MM.1S (cell line): ENCODE measurements at regions not wholly inside any gene's neighbourhood (a gene's known extent, or its start where the extent isn't known, plus 50 kb on each side); places are given as distances from the start of the nearest gene placed in this dataset.

Experiments used
- DNase-seq: peaks from one replicate; pipeline ENCODE4 v3.0.0-alpha.2; 2015
- H2AFZ ChIP-seq: fragments of 300-600 bp; sonication (generic); 2 replicates; pipeline ENCODE4 v1.6.0; 2016; ENCODE audit warnings: antibody characterized with exemption, low read length
- H3F3A ChIP-seq: fragments of 300-600 bp; sonication (generic); 2 replicates; pipeline ENCODE4 v1.6.1; 2016; ENCODE audit warnings: mild to moderate bottlenecking, antibody characterized with exemption, low read length, moderate library complexity, mixed read lengths; ENCODE audit not compliant: insufficient read depth
- H3K27ac ChIP-seq: fragments of 300-600 bp; sonication (generic); 2 replicates; pipeline ENCODE4 v1.5.1; 2016; ENCODE audit warnings: mild to moderate bottlenecking, low read length
- H3K27me3 ChIP-seq: fragments of 300-600 bp; sonication (generic); replicated peaks from 2 replicates; pipeline ENCODE4 v1.6.0; 2016; ENCODE audit warnings: low read length; ENCODE audit not compliant: insufficient read depth
- H3K36me3 ChIP-seq: fragments of 300-600 bp; sonication (generic); replicated peaks from 2 replicates; pipeline ENCODE4 v1.6.1; 2016; ENCODE audit warnings: mild to moderate bottlenecking, low read length, mixed read lengths; ENCODE audit not compliant: insufficient read depth
- H3K4me1 ChIP-seq: fragments of 300-600 bp; sonication (generic); 2 replicates; pipeline ENCODE4 v1.6.1; 2016; ENCODE audit warnings: low read length, mixed read lengths
- H3K4me2 ChIP-seq: fragments of 300-600 bp; sonication (generic); 2 replicates; pipeline ENCODE4 v1.6.0; 2016; ENCODE audit warnings: low read depth, low read length
- H3K4me3 ChIP-seq: fragments of 300-600 bp; sonication (generic); 2 replicates; pipeline ENCODE4 v1.5.1; 2016; ENCODE audit warnings: low read length, mixed read lengths
- H3K79me2 ChIP-seq: fragments of 300-600 bp; sonication (generic); 2 replicates; pipeline ENCODE4 v1.6.1; 2016; ENCODE audit warnings: mixed run types, low read length, mixed read lengths
- H3K9ac ChIP-seq: fragments of 300-600 bp; sonication (generic); 2 replicates; pipeline ENCODE4 v1.6.1; 2016; ENCODE audit warnings: low read length, mixed read lengths
- H3K9me2 ChIP-seq: fragments of 300-600 bp; sonication (generic); replicated peaks from 2 replicates; pipeline ENCODE4 v1.6.1; 2016; ENCODE audit warnings: mild to moderate bottlenecking, low read length, mixed read lengths; ENCODE audit not compliant: insufficient read depth
- H3K9me3 ChIP-seq: fragments of 300-600 bp; sonication (generic); replicated peaks from 2 replicates; pipeline ENCODE4 v1.6.1; 2016; ENCODE audit warnings: mild to moderate bottlenecking, low read length, mixed read lengths; ENCODE audit not compliant: insufficient read depth
- H4K20me1 ChIP-seq: fragments of 300-600 bp; sonication (generic); 2 replicates; pipeline ENCODE4 v1.6.1; 2016; ENCODE audit warnings: mild to moderate bottlenecking, low read length, moderate library complexity, mixed read lengths; ENCODE audit not compliant: insufficient read depth
- EZH2 ChIP-seq: fragments of 300-600 bp; sonication (generic); optimal IDR thresholded peaks from 2 replicates; pipeline ENCODE3; 2017; ENCODE audit warnings: low read depth, mild to moderate bottlenecking, antibody characterized with exemption, low read length, mixed read lengths
- EZH2phosphoT487 ChIP-seq: fragments of 300-600 bp; sonication (generic); IDR thresholded peaks from 2 replicates; pipeline ENCODE4 v1.6.1; 2018; ENCODE audit warnings: antibody characterized with exemption, low read length
- TF ChIP-seq, protein P1 (sequence below): fragments of 300-600 bp; sonication (generic); IDR thresholded peaks from 2 replicates; pipeline ENCODE4 v1.5.1; 2016; ENCODE audit warnings: antibody characterized with exemption, low read length, mixed read lengths

DNA sequence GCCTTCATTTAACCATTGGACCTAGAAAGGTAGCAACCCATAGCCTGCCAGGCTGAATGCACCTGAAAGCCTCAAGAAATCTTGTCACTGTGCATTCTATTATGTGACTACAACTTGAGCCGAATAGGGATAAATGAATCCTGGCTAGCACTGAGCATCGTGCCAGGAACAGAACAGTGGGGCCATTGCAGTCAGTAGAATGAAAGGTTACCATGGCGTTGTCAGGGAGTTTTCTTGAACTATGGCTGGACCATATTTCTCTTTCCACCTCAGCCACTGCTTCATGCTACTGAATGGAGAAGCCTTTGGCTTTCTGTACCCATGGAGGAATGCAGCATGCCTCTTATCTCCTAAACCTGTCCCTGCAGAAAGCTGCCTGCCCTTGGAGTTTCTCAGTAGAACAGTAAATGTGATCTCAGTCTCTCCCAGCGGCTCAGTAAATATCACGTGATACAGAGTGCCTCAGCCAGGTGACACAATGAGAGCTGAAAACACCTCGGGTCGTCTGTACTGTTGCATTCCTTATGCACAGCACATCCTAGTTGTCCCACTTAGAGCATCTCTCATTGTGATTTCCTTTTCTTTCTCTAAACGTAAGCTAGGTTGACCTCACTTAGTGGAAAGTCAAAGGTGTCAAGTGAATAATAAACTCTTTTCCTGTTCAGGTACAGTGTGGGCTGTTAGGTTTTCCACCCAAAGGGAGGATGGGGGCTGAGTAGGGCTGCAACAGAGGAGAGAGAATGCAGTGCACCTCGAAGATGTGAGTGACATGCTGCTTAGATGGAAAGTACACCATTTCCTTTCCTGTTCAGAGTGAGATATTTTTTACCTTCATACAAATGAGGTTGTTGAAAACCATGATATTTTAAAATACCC lies 115.3 kb downstream of the MACIR start:
- Histone ChIP-seq H3K9ac (no peak overlapping the region), H3K4me2 (no peak overlapping the region), H3F3A (no peaks in the 10 kb centered on the region), H3K9me3 (no peaks in the 10 kb centered on the region), H3K4me3 (no peak overlapping the region), H3K27me3 (no peaks in the 10 kb centered on the region), H3K79me2 (no peaks in the 10 kb centered on the region), H3K4me1 (peaks cover 3% of the 10 kb centered on the region), H2AFZ (no peak overlapping the region), H4K20me1 (no peaks in the 10 kb centered on the region), H3K27ac (no peak overlapping the region), H3K36me3 (no peaks in the 10 kb centered on the region), H3K9me2 (no peaks in the 10 kb centered on the region)
- DNase-seq: no peak
- TF ChIP-seq, protein P1, sequence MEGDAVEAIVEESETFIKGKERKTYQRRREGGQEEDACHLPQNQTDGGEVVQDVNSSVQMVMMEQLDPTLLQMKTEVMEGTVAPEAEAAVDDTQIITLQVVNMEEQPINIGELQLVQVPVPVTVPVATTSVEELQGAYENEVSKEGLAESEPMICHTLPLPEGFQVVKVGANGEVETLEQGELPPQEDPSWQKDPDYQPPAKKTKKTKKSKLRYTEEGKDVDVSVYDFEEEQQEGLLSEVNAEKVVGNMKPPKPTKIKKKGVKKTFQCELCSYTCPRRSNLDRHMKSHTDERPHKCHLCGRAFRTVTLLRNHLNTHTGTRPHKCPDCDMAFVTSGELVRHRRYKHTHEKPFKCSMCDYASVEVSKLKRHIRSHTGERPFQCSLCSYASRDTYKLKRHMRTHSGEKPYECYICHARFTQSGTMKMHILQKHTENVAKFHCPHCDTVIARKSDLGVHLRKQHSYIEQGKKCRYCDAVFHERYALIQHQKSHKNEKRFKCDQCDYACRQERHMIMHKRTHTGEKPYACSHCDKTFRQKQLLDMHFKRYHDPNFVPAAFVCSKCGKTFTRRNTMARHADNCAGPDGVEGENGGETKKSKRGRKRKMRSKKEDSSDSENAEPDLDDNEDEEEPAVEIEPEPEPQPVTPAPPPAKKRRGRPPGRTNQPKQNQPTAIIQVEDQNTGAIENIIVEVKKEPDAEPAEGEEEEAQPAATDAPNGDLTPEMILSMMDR: no peak
- TF ChIP-seq EZH2phosphoT487 (no peak), EZH2 (no peak)

DNA sequence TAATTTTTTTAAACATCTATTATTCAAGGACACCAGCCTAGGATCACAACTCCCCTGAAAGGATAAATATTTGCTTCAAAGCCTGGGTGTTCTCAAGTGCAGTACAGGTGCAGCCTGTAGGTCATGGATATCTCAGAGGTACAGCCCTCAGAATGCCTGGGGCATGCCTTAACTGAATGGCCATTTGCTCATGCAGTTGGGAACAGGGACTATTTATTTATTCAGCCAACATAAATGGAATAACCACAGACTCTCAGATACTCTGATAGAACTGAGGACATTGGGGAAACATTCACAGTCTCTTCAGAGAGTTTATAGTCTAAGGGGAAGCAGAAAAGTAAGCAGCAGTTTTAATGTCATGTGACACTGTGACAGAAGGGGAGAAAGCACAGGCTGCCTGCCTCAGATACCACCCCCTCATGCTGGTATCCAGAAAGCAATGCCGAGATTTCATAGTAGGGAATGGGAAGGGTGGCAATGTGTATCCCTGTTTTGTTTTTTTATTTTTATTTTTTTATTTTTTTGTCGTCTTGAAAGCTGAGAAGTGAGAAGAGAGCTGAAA lies 112.6 kb downstream of the MACIR start:
- DNase-seq: no peak
- Histone ChIP-seq H3K4me1 (no peaks in the 10 kb centered on the region), H3K27me3 (no peaks in the 10 kb centered on the region), H3K36me3 (no peaks in the 10 kb centered on the region), H3K9me2 (no peaks in the 10 kb centered on the region), H3K4me3 (no peak overlapping the region), H2AFZ (no peak overlapping the region), H3K4me2 (no peak overlapping the region), H3K79me2 (no peaks in the 10 kb centered on the region), H4K20me1 (no peaks in the 10 kb centered on the region), H3K9me3 (no peaks in the 10 kb centered on the region), H3F3A (no peaks in the 10 kb centered on the region), H3K27ac (no peak overlapping the region), H3K9ac (no peak overlapping the region)
- TF ChIP-seq EZH2 (no peak), EZH2phosphoT487 (no peak)
- TF ChIP-seq, protein P1: no peak

DNA sequence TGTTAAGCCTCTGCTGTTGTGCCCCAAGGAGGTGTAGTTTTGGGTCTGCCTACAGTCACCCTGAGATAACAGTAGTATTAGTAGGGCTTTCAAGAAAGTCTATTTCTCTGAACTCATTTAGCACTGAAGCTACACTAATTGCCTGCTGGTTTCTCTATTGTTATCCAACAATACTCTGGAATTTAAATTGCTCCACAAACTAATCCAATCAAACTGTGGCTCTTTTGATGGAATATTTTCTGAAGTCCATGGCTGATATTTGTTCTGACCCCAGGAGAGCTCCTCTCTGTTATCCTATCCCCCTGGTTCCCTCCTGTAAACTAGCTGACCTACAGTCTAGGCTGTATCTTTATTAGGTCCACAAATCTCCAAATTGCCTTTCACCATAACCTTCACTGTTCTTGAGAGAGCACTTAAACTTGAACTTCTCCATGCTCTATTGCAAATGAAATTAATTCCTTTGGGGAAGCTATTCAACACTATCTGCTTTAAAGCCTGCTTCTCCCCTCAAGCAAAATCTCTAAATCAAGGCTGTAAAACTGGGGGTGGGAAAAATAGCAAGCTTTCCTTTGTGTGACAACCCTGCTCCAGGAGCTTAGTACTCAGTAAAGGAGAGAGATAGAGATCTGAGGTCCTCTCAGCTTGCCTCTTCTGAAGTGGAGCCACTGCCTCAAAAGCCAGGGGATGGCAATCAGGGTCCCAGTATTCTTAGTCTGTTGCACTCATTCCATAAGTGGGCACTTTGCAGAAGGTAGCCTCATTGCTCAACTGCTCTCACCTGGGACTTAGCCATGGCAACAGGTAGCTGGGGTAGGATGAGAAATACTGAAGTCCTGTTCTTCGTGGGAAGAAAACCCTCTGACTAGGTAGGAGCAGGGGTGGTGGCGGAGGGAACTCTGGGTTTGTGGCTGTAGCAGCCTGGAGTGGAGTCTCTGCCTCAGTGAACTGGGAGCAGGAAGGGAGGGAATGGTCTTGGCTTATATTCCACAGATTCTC lies 110.9 kb downstream of the MACIR start:
- DNase-seq: no peak
- Histone ChIP-seq H3K4me2 (no peak overlapping the region), H3K9me3 (no peaks in the 10 kb centered on the region), H3K9ac (no peak overlapping the region), H3K4me1 (no peaks in the 10 kb centered on the region), H3K36me3 (no peaks in the 10 kb centered on the region), H2AFZ (no peak overlapping the region), H3K27me3 (no peaks in the 10 kb centered on the region), H3F3A (no peaks in the 10 kb centered on the region), H3K79me2 (no peaks in the 10 kb centered on the region), H4K20me1 (no peaks in the 10 kb centered on the region), H3K27ac (no peak overlapping the region), H3K9me2 (no peaks in the 10 kb centered on the region), H3K4me3 (no peak overlapping the region)
- TF ChIP-seq EZH2phosphoT487 (no peak), EZH2 (no peak)
- TF ChIP-seq, protein P1: no peak
